ENCODE measurements at regions not wholly inside any gene's neighbourhood (a gene's known extent, or its start where the extent isn't known, plus 50 kb on each side); places are given as distances from the start of the nearest gene placed in this dataset.

DNA sequence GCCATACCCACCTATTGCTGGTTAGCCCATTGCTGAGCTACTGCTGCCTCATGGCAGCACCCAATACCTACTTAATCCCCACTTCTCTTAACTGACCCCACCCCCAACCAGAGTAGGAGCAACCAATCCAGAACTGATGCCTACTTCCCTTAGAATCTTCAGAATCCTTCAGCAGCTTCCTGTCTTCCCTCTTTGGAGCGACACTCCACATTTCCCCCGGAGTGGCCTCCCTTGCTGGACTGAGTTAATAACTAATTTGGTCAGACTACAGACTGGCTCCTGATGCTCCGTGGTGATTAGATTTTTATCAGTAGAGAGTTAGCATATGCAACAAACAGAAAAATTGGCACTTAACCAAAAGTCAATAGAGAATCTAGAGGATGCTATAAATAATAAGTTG lies 51.2 kb upstream of the UBR2 start:
- Histone ChIP-seq H3K36me3 (no peaks in the 10 kb centered on the region), H3K27ac (no peak overlapping the region), H3K4me3 (no peak overlapping the region), H3K4me1 (peaks cover 0 to 6% of the 10 kb centered on the region in 2 donors), H3K27me3 (no peaks in the 10 kb centered on the region), H3K9me3 (no peaks in the 10 kb centered on the region)
- no peak for ATAC-seq
- intact Hi-C loops (cut with DNase I) = no loop called here
- peak in 1 of 4 donors; percentile 8 for DNase-seq
- TF ChIP-seq, protein P1, sequence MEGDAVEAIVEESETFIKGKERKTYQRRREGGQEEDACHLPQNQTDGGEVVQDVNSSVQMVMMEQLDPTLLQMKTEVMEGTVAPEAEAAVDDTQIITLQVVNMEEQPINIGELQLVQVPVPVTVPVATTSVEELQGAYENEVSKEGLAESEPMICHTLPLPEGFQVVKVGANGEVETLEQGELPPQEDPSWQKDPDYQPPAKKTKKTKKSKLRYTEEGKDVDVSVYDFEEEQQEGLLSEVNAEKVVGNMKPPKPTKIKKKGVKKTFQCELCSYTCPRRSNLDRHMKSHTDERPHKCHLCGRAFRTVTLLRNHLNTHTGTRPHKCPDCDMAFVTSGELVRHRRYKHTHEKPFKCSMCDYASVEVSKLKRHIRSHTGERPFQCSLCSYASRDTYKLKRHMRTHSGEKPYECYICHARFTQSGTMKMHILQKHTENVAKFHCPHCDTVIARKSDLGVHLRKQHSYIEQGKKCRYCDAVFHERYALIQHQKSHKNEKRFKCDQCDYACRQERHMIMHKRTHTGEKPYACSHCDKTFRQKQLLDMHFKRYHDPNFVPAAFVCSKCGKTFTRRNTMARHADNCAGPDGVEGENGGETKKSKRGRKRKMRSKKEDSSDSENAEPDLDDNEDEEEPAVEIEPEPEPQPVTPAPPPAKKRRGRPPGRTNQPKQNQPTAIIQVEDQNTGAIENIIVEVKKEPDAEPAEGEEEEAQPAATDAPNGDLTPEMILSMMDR (IDR thresholded peaks at IDR 0.05) = no peak

DNA sequence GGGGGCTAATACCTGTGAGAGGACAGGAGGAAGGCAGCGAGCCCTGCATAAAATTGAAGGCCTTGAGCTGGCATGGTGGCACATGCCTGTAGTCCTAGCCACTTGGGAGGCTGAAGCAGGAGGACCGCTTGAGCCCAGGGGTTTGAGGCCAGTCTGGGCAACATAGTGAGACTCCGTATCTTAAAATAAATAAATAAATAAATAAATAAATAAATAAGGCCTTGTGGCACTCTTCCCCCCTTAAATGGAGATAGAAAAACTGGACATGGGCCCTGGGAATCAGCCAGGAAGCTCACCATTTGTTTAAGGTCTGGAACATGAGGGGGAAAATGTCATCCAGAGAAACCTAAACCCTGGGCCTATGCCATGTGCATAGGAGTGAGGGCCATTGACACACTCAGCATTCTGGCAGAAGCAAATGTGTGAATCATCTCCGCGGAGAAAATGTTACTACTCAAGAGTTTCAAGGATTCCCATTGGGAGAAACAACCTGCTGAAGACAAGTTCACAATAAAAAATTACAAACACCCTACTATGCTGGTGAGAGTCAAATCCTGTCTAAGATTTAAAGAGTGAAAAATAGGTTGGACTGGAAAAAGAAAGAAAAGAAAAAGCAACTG lies 51.9 kb upstream of the UBR2 start:
- TF ChIP-seq, protein P1 (IDR thresholded peaks at IDR 0.05) = no peak
- ATAC-seq (no peak), DNase-seq (no peak)
- H3K9me3 ChIP-seq = no peaks in the 10 kb centered on the region
- no peaks in the 10 kb centered on the region for H3K36me3 ChIP-seq
- H3K4me3 ChIP-seq = no peak overlapping the region
- no peaks in the 10 kb centered on the region for H3K27me3 ChIP-seq
- peaks cover 0 to 6% of the 10 kb centered on the region in 2 donors for H3K4me1 ChIP-seq
- no peak overlapping the region for H3K27ac ChIP-seq
- intact Hi-C loops (cut with DNase I) = no loop called here

DNA sequence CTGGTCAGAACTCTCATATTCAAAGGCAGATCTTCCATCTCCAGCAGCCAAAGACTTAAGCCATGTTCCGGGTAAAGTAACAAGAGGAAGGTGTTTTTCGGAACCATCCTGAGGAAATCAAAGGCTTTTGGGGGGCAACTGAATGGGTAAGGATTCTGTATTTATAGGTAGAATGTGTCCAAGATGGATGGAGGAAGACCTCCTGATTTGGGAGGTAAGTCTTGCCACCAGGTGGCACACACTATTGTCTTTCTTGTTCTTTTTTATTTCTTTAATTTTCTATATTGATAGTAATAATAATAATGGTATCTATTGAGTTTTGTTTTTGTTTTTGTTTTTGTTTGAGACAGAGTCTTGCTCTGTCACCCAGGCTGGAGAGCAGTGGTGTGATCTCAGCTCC lies 53.0 kb upstream of the UBR2 start:
- H3K4me1 ChIP-seq = peaks cover 0 to 6% of the 10 kb centered on the region in 2 donors
- no peak for ATAC-seq
- no peak overlapping the region for H3K4me3 ChIP-seq
- H3K27ac ChIP-seq = no peak overlapping the region
- no peaks in the 10 kb centered on the region for H3K27me3 ChIP-seq
- no peaks in the 10 kb centered on the region for H3K9me3 ChIP-seq
- TF ChIP-seq, protein P1 (IDR thresholded peaks at IDR 0.05) = no peak
- DNase-seq = no peak
- intact Hi-C loops (cut with DNase I) = no loop called here
- H3K36me3 ChIP-seq = no peaks in the 10 kb centered on the region

DNA sequence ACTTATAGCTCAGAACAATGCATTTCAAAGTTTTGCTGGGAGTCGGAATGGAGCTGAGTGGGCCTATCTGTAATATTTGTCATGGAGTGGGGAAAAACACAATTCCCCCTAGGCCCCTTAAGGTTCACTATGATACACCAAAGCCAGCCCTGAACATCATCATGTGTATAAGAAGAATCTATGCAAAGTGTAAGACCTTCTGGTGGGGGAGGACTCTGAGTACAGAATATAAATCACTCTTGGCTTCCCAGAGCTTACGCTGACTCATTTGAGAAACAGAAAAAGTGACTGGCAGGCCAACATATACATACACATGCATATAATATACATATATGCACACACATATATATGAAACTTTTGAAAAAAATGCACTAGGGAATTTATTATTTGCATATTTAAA lies 54.1 kb upstream of the UBR2 start:
- TF ChIP-seq, protein P1 (IDR thresholded peaks at IDR 0.05) = no peak
- no peaks in the 10 kb centered on the region for H3K27me3 ChIP-seq
- H3K4me3 ChIP-seq = no peak overlapping the region
- H3K36me3 ChIP-seq = no peaks in the 10 kb centered on the region
- H3K9me3 ChIP-seq = no peaks in the 10 kb centered on the region
- no peak for ATAC-seq
- intact Hi-C loops (cut with DNase I) = no loop called here
- no peak for DNase-seq
- peaks cover 0 to 4% of the 10 kb centered on the region in 2 donors for H3K4me1 ChIP-seq
- H3K27ac ChIP-seq = no peak overlapping the region

DNA sequence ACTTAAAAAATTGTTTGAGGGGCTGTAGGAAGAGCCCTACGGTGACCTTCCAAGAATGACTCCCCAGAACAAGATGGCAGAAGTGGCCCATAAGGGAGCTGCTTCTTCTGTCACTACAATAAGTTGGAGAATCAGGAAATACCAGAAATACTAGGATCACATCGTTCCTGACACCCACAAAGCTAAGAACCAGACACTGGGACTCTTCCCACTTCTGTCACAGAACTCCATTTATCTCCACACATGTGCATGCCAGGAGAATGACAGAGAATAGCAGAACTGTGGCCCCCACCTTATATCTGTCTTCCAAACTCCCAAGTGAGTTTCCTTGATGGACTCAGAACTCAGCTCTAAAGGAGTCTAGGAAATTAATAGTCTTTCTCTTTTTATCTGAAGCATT lies 54.6 kb upstream of the UBR2 start:
- no peak overlapping the region for H3K27ac ChIP-seq
- intact Hi-C loops (cut with DNase I) = no loop called here
- H3K9me3 ChIP-seq = no peaks in the 10 kb centered on the region
- H3K4me1 ChIP-seq = no peaks in the 10 kb centered on the region
- DNase-seq = no peak
- no peak overlapping the region for H3K4me3 ChIP-seq
- TF ChIP-seq, protein P1 (IDR thresholded peaks at IDR 0.05) = no peak
- H3K36me3 ChIP-seq = no peaks in the 10 kb centered on the region
- H3K27me3 ChIP-seq = no peaks in the 10 kb centered on the region
- ATAC-seq = no peak
